Panc1 (cell line): ENCODE measurements at regions not wholly inside any gene's neighbourhood (a gene's known extent, or its start where the extent isn't known, plus 50 kb on each side); places are given as distances from the start of the nearest gene placed in this dataset.

ENCODE experiments used
- ATAC-seq: fragments of 200-7000 bp; cut with Tn5 transposase; 2 replicates; pipeline ENCODE4 v1.9.1; 2020; ENCODE audit warnings: mild to moderate bottlenecking, moderate library complexity
- BruUV-seq: library from RNA; stranded (reverse); fragments of 400-500 nt; replicated peaks from 2 replicates; lab custom pipeline; 2021; lab: Mats Ljungman, UMichigan
- CTCF ChIA-PET: fragments of 300-600 bp; sonication (Branson Sonifier 250); formaldehyde crosslinking; loops from one replicate; lab custom pipeline; 2022; ENCODE audit warnings: antibody characterized with exemption; lab: Charles Lee
- POLR2A ChIA-PET: fragments of 300-600 bp; sonication (Branson Sonifier 250); formaldehyde crosslinking; loops from one replicate; lab custom pipeline; 2022; ENCODE audit warnings: antibody characterized with exemption; lab: Charles Lee
- DNase-seq: peaks from one replicate; pipeline ENCODE4 v3.0.0-alpha.2; 2010; ENCODE audit warnings: low read depth, low spot score
- H3K27ac ChIP-seq: 2 replicates; pipeline ENCODE4 v1.5.1; 2011; ENCODE audit warnings: mild to moderate bottlenecking, low read length, inconsistent platforms
- H3K27me3 ChIP-seq: fragments of 200-500 bp; sonication (Bioruptor generic); 2 replicates; pipeline ENCODE4 v1.6.0; 2014; ENCODE audit warnings: low read length, inconsistent platforms; ENCODE audit not compliant: control insufficient read depth, insufficient read depth
- H3K36me3 ChIP-seq: fragments of 200-500 bp; sonication (Bioruptor generic); 2 replicates; pipeline ENCODE4 v1.5.1; 2014; ENCODE audit warnings: inconsistent platforms, mild to moderate bottlenecking, low read length, moderate library complexity; ENCODE audit not compliant: control insufficient read depth, insufficient read depth
- H3K4me1 ChIP-seq: 2 replicates; pipeline ENCODE4 v1.5.1; 2011; ENCODE audit warnings: inconsistent platforms, mild to moderate bottlenecking, low read length, moderate library complexity; ENCODE audit not compliant: control insufficient read depth, insufficient read depth
- H3K4me3 ChIP-seq, 2 experiments: 2 replicates each; pipeline ENCODE4 v1.5.1; 2011 to 2012; ENCODE audit warnings: low read depth in 2 of 2, low read length in 2 of 2, mild to moderate bottlenecking in 2 of 2, inconsistent platforms in 1 of 2, moderate library complexity in 1 of 2
- H3K9me3 ChIP-seq: fragments of 200-500 bp; sonication (Bioruptor generic); 2 replicates; pipeline ENCODE4 v1.5.1; 2014; ENCODE audit warnings: low read depth, mild to moderate bottlenecking, inconsistent platforms, low read length, moderate library complexity; ENCODE audit not compliant: control insufficient read depth, insufficient read depth
- CTCF ChIP-seq: fragments of 450-650 bp; IDR thresholded peaks from 2 replicates; pipeline ENCODE4 v1.5.1; 2017; ENCODE audit warnings: mild to moderate bottlenecking
- POLR2AphosphoS5 ChIP-seq: IDR thresholded peaks from 2 replicates; pipeline ENCODE4 v1.6.1; 2012; ENCODE audit warnings: mild to moderate bottlenecking, low read depth, low read length, moderate library complexity
- REST ChIP-seq, 2 experiments: IDR thresholded peaks; 2 replicates each; pipeline ENCODE4 v1.6.1; 2011 to 2012; ENCODE audit warnings: low read depth in 2 of 2, control low read depth in 1 of 2, low read length in 1 of 2, mild to moderate bottlenecking in 1 of 2, moderate library complexity in 1 of 2; ENCODE audit not compliant: insufficient read depth in 1 of 2
- SIN3A ChIP-seq: IDR thresholded peaks from 2 replicates; pipeline ENCODE4 v1.6.1; 2012; ENCODE audit warnings: low read depth, mild to moderate bottlenecking, low read length, moderate library complexity, borderline replicate concordance; ENCODE audit not compliant: insufficient read depth
- TCF7L2 ChIP-seq: IDR thresholded peaks from 2 replicates; pipeline ENCODE4 v1.6.1; 2011; ENCODE audit warnings: mild to moderate bottlenecking, low read depth, low read length, inconsistent platforms
- in situ Hi-C: cut with HindIII; loops from 2 replicates; pipeline ENCODE4 v1.10.0; 2016; ENCODE audit warnings: low sequenced_read_pairs, low pct_unique_long_range_greater_than_20kb
- intact Hi-C: fragments of 100-400 bp; cut with micrococcal nuclease; formaldehyde crosslinking; loops from one replicate; pipeline ENCODE4 v1.10.0; 2022; ENCODE audit not compliant: unreplicated experiment

GRCh38 chr4:130563889-130564418, 1468.0 kb downstream of the C4orf33 start:
- no TSS peak for BruUV-seq
- ATAC-seq (peak; percentile 48; the same call in 1 of the 2 replicates), DNase-seq (no peak)
- ChIA-PET CTCF (no interaction called here), POLR2A (no interaction called here)
- H3K9me3 ChIP-seq: no peaks in the 10 kb centered on the region
- no peaks in the 10 kb centered on the region for H3K27me3 ChIP-seq
- TF ChIP-seq POLR2AphosphoS5: no peak
- peak; percentile 8; the same call in 1 of the 2 replicates for TF ChIP-seq CTCF
- TF ChIP-seq TCF7L2: no peak
- TF ChIP-seq SIN3A: no peak
- TF ChIP-seq REST (IDR thresholded peaks at IDR 0.05; ENCODE audit: insufficient read depth in 1 of 2, low read depth in 2 of 2, low read length in 1 of 2): no peak
- no peak overlapping the region for H3K27ac ChIP-seq
- no peaks in the 10 kb centered on the region for H3K36me3 ChIP-seq
- intact Hi-C loops: no loop called here
- in situ Hi-C loops: no loop called here
- no peaks in the 10 kb centered on the region for H3K4me1 ChIP-seq
- H3K4me3 ChIP-seq: peak overlapping the region; percentile 13 to 32

- Histone ChIP-seq H3K9me3 (no peaks in the 10 kb centered on the region), H3K27ac (no peak overlapping the region), H3K27me3 (no peaks in the 10 kb centered on the region), H3K36me3 (no peaks in the 10 kb centered on the region), H3K4me3 (no peak overlapping the region), H3K4me1 (no peaks in the 10 kb centered on the region)
- DNase-seq (no peak), ATAC-seq (no peak)
- CTCF ChIA-PET: no interaction called here
- intact Hi-C loops: no loop called here
- POLR2A ChIA-PET: no interaction called here
- in situ Hi-C loops: no loop called here
- BruUV-seq: no TSS peak
- TF ChIP-seq SIN3A: no peak
- no peak for TF ChIP-seq REST (IDR thresholded peaks at IDR 0.05; ENCODE audit: insufficient read depth in 1 of 2, low read depth in 2 of 2, low read length in 1 of 2)
- TF ChIP-seq POLR2AphosphoS5: no peak
- no peak for TF ChIP-seq TCF7L2
- no peak for TF ChIP-seq CTCF
Measured at GRCh38 chr4:130568746-130569145, 1472.8 kb downstream of the C4orf33 start.
